ENCODE measurements at regions not wholly inside any gene's neighbourhood (a gene's known extent, or its start where the extent isn't known, plus 50 kb on each side); places are given as distances from the start of the nearest gene placed in this dataset.

- ATAC-seq (ENCODE audit: low FRiP score): no peak
- no peak for TF ChIP-seq CTCF (IDR thresholded peaks at IDR 0.05)
- no peak for DNase-seq (ENCODE audit: low spot score)
These were observed 279.4 kb downstream of the TMA16 start for GRCh38 chr4:163773940-163774339.

DNA sequence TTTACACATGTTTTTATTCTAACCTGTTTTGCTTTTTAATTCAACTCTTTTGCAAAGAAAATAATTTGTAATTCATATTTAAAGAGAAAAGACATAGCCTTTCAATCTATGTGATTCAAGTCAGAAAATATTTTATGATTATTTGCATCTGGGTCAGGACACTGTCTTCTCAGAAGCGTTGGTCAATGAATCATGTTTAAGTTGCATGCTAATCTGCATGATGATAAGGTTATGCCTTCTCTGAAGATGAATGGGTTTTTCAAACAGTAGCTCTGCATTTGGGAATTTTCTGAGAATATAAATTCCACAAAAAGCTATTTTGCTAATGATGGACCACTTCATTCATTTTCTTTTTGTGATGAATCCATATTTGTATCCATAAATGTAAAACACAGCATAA is 282.5 kb downstream of the TMA16 start:
- TF ChIP-seq CTCF (IDR thresholded peaks at IDR 0.05): no peak
- ATAC-seq (ENCODE audit: low FRiP score) (no peak), DNase-seq (ENCODE audit: low spot score) (no peak)

DNA sequence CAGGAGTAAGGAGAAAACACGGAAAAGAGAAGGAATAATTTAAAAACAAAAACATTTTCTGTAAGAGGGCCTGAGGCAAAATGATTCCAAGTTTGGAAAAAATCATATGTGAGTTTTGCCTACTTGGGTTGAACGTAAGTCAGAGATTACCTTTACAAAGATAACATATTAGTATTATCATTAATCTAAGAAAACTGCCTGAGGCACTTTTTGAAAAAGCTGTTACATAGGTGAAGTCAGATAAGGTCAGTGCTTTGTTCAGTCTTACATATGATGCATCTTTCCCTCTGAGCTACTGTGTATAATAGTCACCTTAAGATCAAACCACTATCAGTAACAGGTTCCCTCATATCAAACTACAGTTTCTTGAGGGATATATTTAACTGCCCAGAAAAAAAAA is 287.2 kb downstream of the TMA16 start:
- TF ChIP-seq CTCF (IDR thresholded peaks at IDR 0.05): no peak
- ATAC-seq (ENCODE audit: low FRiP score) (no peak), DNase-seq (ENCODE audit: low spot score) (no peak)

DNA sequence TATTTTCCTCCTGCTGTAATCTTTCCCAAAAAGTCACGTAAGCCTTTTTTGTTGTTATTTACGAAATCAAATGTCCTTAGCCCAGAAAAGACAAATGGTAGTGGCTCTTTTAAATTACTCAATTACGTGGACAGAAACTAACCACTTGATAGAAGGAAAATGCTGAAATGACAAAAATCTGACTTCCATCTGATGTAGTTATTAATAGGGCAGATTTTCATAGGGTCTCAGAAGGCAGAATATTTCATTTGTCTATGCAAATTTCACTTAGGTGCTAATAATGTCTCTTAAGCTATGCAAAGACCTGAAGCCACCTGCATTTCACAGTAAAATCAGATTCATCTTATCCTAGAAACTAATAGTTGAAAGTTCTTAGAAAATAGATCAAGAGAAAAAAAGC is 295.7 kb downstream of the TMA16 start:
- ATAC-seq (ENCODE audit: low FRiP score): no peak

GRCh38 chr4:163795885-163796284 is 301.4 kb downstream of the TMA16 start:
- ATAC-seq (ENCODE audit: low FRiP score) (no peak), DNase-seq (ENCODE audit: low spot score) (no peak)
- no peak for TF ChIP-seq CTCF (IDR thresholded peaks at IDR 0.05)

More for the DNA sequence above, 295.7 kb downstream of the TMA16 start:
- DNase-seq (ENCODE audit: low spot score): no peak
- TF ChIP-seq CTCF (IDR thresholded peaks at IDR 0.05): no peak

DNA sequence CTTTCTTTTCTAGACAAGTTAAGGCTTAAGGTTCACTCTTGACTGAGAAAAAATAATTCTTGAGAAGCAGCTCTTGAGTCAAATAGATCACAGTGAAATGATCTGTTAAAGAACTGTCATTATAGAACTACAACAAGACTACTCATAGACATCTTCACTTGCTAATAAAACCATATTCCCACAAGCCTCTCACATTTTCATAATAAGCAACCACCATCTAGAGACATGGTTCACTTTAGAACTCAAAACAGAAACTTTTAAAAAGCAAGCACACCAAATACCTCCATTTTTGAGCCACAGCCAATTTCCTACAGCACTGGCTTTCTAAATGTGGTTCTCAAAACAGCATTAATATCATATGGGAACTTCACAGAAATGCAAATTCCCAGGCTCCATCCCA is 309.5 kb downstream of the TMA16 start:
- ATAC-seq (ENCODE audit: low FRiP score): no peak

DNA sequence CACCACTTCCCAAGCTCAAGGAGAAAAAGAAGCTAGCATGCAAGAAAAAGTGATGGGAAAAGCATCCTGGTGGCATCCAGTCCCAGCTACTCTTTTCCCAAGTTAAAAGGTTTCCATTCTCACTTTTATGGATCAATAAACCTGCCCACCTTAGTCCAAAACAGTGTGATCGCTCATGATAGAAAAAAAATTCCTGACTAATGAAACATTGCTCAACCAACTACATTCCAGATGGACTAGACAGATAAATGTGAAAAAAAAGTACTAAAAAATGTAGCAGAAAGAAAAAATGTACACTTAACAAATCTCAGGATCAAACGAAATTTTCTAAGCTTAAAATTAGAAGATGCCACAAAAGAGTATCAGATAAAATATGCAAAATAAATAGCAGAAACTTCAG is 312.2 kb downstream of the TMA16 start:
- no peak for TF ChIP-seq CTCF (IDR thresholded peaks at IDR 0.05)
- DNase-seq (ENCODE audit: low spot score) (no peak), ATAC-seq (ENCODE audit: low FRiP score) (no peak)

More for the DNA sequence above, 309.5 kb downstream of the TMA16 start:
- TF ChIP-seq CTCF (IDR thresholded peaks at IDR 0.05): no peak
- DNase-seq (ENCODE audit: low spot score): no peak

Measured in omental fat pad (tissue), 3 donors.